GM12878 (cell line): ENCODE measurements at regions not wholly inside any gene's neighbourhood (a gene's known extent, or its start where the extent isn't known, plus 50 kb on each side); places are given as distances from the start of the nearest gene placed in this dataset.

Experiments
- ATAC-seq: fragments of 200-7000 bp; cut with Tn5 transposase; 3 replicates; pipeline ENCODE4 v1.9.1; 2020; ENCODE audit warnings: mild to moderate bottlenecking, moderate library complexity
- BruUV-seq: library from RNA; stranded (reverse); fragments of 400-500 nt; replicated peaks from 2 replicates; lab custom pipeline; 2021; lab: Mats Ljungman, UMichigan
- CTCF ChIA-PET: fragments of 300-600 bp; sonication (Branson Sonifier 250); formaldehyde crosslinking; extraction: SDS; loops from one replicate; lab custom pipeline; 2021; ENCODE audit warnings: inconsistent platforms; lab: Yijun Ruan, JAX
- POLR2A ChIA-PET: fragments of 350-600 bp; formaldehyde crosslinking; extraction: SDS; loops from one replicate; lab custom pipeline; 2021; ENCODE audit warnings: inconsistent platforms; lab: Charles Lee
- RAD21 ChIA-PET: fragments of 300-600 bp; sonication (Branson Sonifier 250); formaldehyde crosslinking; loops from one replicate; lab custom pipeline; 2023; ENCODE audit warnings: antibody characterized with exemption; ENCODE audit not compliant: unreplicated experiment; lab: Charles Lee
- SMC1A ChIA-PET: fragments of 300-600 bp; sonication (Branson Sonifier 250); formaldehyde crosslinking; loops from one replicate; lab custom pipeline; 2023; ENCODE audit not compliant: unreplicated experiment, uncharacterized antibody; lab: Charles Lee
- DNase-seq: peaks from one replicate; pipeline ENCODE4 v3.0.0-alpha.2; 2011; ENCODE audit warnings: low read depth, low spot score
- FAIRE-seq: peaks from 3 replicates; lab custom pipeline; 2011; peaks lifted over from hg19 to GRCh38; lab: Jason Lieb, UNC
- H2AFZ ChIP-seq: 2 replicates; pipeline ENCODE4 v1.6.0; 2011; ENCODE audit warnings: low read depth, low read length, control low read depth; ENCODE audit not compliant: control insufficient read depth
- H3K27ac ChIP-seq: 2 replicates; pipeline ENCODE4 v1.5.1; 2011; ENCODE audit warnings: control low read depth; ENCODE audit not compliant: control insufficient read depth, insufficient read depth
- H3K27me3 ChIP-seq, 2 experiments: replicated peaks in 1 of 2; 2 replicates each; pipeline versions ENCODE4 v1.6.0 to v1.6.1; 2011; ENCODE audit warnings: low read length in 1 of 2; ENCODE audit not compliant: control insufficient read depth in 2 of 2, insufficient read depth in 2 of 2
- H3K36me3 ChIP-seq, 2 experiments: 2 replicates each; pipeline ENCODE4 v1.5.1; 2011; ENCODE audit warnings: low read length in 1 of 2; ENCODE audit not compliant: control insufficient read depth in 2 of 2, insufficient read depth in 2 of 2
- H3K4me1 ChIP-seq: 2 replicates; pipeline ENCODE4 v1.6.1; 2011; ENCODE audit warnings: mild to moderate bottlenecking, low read length, moderate library complexity, mixed read lengths; ENCODE audit not compliant: control insufficient read depth, insufficient read depth
- H3K4me2 ChIP-seq: 2 replicates; pipeline ENCODE4 v1.6.0; 2011; ENCODE audit warnings: control low read depth; ENCODE audit not compliant: control insufficient read depth, insufficient read depth
- H3K4me3 ChIP-seq: fragments of 200-600 bp; sonication (generic); 2 replicates; pipeline ENCODE4 v1.5.1; 2016
- H3K79me2 ChIP-seq: 2 replicates; pipeline ENCODE4 v1.6.0; 2011; ENCODE audit warnings: low read length; ENCODE audit not compliant: control insufficient read depth, insufficient read depth
- H3K9ac ChIP-seq: 2 replicates; pipeline ENCODE4 v1.8.0; 2011; ENCODE audit warnings: low read length, control low read depth, mixed read lengths; ENCODE audit not compliant: control insufficient read depth, insufficient read depth
- H3K9me3 ChIP-seq: replicated peaks from 3 replicates; pipeline ENCODE4 v1.5.1; 2011; ENCODE audit warnings: mild to moderate bottlenecking, low read length; ENCODE audit not compliant: control insufficient read depth, insufficient read depth
- H4K20me1 ChIP-seq: 2 replicates; pipeline ENCODE4 v1.6.0; 2011; ENCODE audit not compliant: control insufficient read depth, insufficient read depth
- FOXM1 ChIP-seq: IDR thresholded peaks from 2 replicates; pipeline ENCODE4 v1.6.1; 2012; ENCODE audit warnings: low read depth, mild to moderate bottlenecking, inconsistent platforms, low read length, moderate library complexity
- GATAD2B ChIP-seq: fragments of 450-650 bp; conservative IDR thresholded peaks from 2 replicates; pipeline ENCODE4 v1.6.1; 2017; ENCODE audit warnings: low read depth, mild to moderate bottlenecking, moderate library complexity
- NR2C1 ChIP-seq: fragments of 450-650 bp; IDR thresholded peaks from 2 replicates; pipeline ENCODE4 v1.6.1; 2017; ENCODE audit warnings: antibody characterized with exemption, mild to moderate bottlenecking, moderate library complexity
- STAT3 ChIP-seq: IDR thresholded peaks from 2 replicates; pipeline ENCODE4 v1.6.1; 2011; ENCODE audit warnings: low read depth, low read length, improper control_type of control experiment
- WGBS: methylation state at CpG from one replicate; pipeline ENCODE4 v1.1.6; 2016; ENCODE audit warnings: low lambda C conversion rate; ENCODE audit not compliant: insufficient replicate concordance, insufficient coverage; ENCODE audit errors: missing lambda C conversion rate; 5-methylcytosine and 5-hydroxymethylcytosine counted together
- in situ Hi-C: fragments of 300-500 bp; cut with MboI; formaldehyde crosslinking; loops from 9 replicates; pipeline ENCODE4 v1.14.3; 2018; ENCODE audit warnings: mixed read lengths
- intact Hi-C: fragments of 100-400 bp; cut with micrococcal nuclease; formaldehyde crosslinking; loops from one replicate; pipeline ENCODE4 v1.14.2; 2022; ENCODE audit not compliant: unreplicated experiment

GRCh38 chr15:86016750-86017149, 62.9 kb upstream of the AGBL1 start:
- Histone ChIP-seq H3K9ac (no peak overlapping the region), H3K4me2 (no peak overlapping the region), H3K9me3 (no peaks in the 10 kb centered on the region), H3K4me3 (no peak overlapping the region), H4K20me1 (no peaks in the 10 kb centered on the region), H3K4me1 (no peaks in the 10 kb centered on the region), H2AFZ (no peak overlapping the region), H3K79me2 (no peaks in the 10 kb centered on the region), H3K27ac (no peak overlapping the region), H3K27me3 (no peaks in the 10 kb centered on the region; a peak in 1 of 4 replicates), H3K36me3 (no peaks in the 10 kb centered on the region)
- ATAC-seq: no peak
- in situ Hi-C loops (no loop called here), intact Hi-C loops (no loop called here)
- 3% methylated on average over 3 of the region's 3 CpGs for WGBS
- no TSS peak for BruUV-seq
- SMC1A ChIA-PET: no interaction called here
- no peak for TF ChIP-seq GATAD2B
- no peak for TF ChIP-seq FOXM1
- CTCF ChIA-PET: no interaction called here
- DNase-seq: no peak
- POLR2A ChIA-PET: no interaction called here
- RAD21 ChIA-PET: no interaction called here
- no peak for FAIRE-seq

- CTCF ChIA-PET: interaction anchor here (1.1 kb wide), 1 partner anchor 164 kb away, joined by 5 read pairs; no protein-coding TSS in a partner anchor
- Histone ChIP-seq H3K27ac (no peak overlapping the region), H3K4me2 (no peak overlapping the region), H2AFZ (no peak overlapping the region), H4K20me1 (no peaks in the 10 kb centered on the region)
- intact Hi-C loops (no loop called here), in situ Hi-C loops (no loop called here)
- ATAC-seq: peak; percentile 34; the same call in 2 of the 3 replicates
- TF ChIP-seq STAT3 (no peak), NR2C1 (no peak)
- TF ChIP-seq, all 136 proteins: peak for 0
- no peaks in the 10 kb centered on the region for H3K4me1 ChIP-seq
- SMC1A ChIA-PET: no interaction called here
- no peaks in the 10 kb centered on the region for H3K79me2 ChIP-seq
- H3K36me3 ChIP-seq: no peaks in the 10 kb centered on the region
- POLR2A ChIA-PET: no interaction called here
- BruUV-seq: no TSS peak
- DNase-seq (no peak), FAIRE-seq (no peak)
- H3K9me3 ChIP-seq: no peaks in the 10 kb centered on the region
- no peak overlapping the region for H3K4me3 ChIP-seq
- H3K9ac ChIP-seq: no peak overlapping the region
- H3K27me3 ChIP-seq: peaks cover 0 to 2% of the 10 kb centered on the region in 2 experiments; a peak in 1 of 4 replicates
- RAD21 ChIA-PET: no interaction called here
- 25% methylated on average over 5 of the region's 5 CpGs for WGBS
Measured at GRCh38 chr15:86018679-86019078, 61.0 kb upstream of the AGBL1 start.
